ENCODE measurements at regions not wholly inside any gene's neighbourhood (a gene's known extent, or its start where the extent isn't known, plus 50 kb on each side); places are given as distances from the start of the nearest gene placed in this dataset.

- TF ChIP-seq SPI1 (IDR thresholded peaks at IDR 0.05; ENCODE audit: borderline replicate concordance, low read depth): no peak
- TF ChIP-seq POLR2AphosphoS5 (IDR thresholded peaks at IDR 0.05; ENCODE audit: low read depth): no peak
- no peak for TF ChIP-seq CTCF (IDR thresholded peaks at IDR 0.05; ENCODE audit: insufficient read depth, low read length)
- TF ChIP-seq GABPA (IDR thresholded peaks at IDR 0.05; ENCODE audit: low read depth): no peak
Observed at GRCh38 chr2:225136552-225136951, 94.3 kb upstream of the DOCK10 start.
